GM12891 (cell line): ENCODE measurements at regions not wholly inside any gene's neighbourhood (a gene's known extent, or its start where the extent isn't known, plus 50 kb on each side); places are given as distances from the start of the nearest gene placed in this dataset.

Source experiments
- POLR2A ChIP-seq: IDR thresholded peaks from 2 replicates; pipeline ENCODE4 v1.6.1; 2011; ENCODE audit warnings: low read depth, low read length, control low read depth
- POLR2AphosphoS5 ChIP-seq: IDR thresholded peaks from 2 replicates; pipeline ENCODE4 v1.6.1; 2011; ENCODE audit warnings: low read depth, low read length, control low read depth
- SPI1 ChIP-seq: IDR thresholded peaks from 2 replicates; pipeline ENCODE4 v1.6.1; 2011; ENCODE audit warnings: low read depth, low read length, control low read depth
- TAF1 ChIP-seq: IDR thresholded peaks from 2 replicates; pipeline ENCODE4 v1.6.1; 2011; ENCODE audit warnings: low read depth, low read length, control low read depth

GRCh38 chr7:97337849-97338248 lies 220.4 kb downstream of the SDHAF3 start:
- no peak for TF ChIP-seq POLR2A
- no peak for TF ChIP-seq POLR2AphosphoS5
- no peak for TF ChIP-seq TAF1
- no peak for TF ChIP-seq SPI1
